Thyroid gland (tissue), 4 donors: ENCODE measurements at regions not wholly inside any gene's neighbourhood (a gene's known extent, or its start where the extent isn't known, plus 50 kb on each side); places are given as distances from the start of the nearest gene placed in this dataset.

ENCODE experiments used
- DNase-seq, 2 donors: peaks; one replicate each; pipeline ENCODE4 v3.0.0-alpha.2; 2019
- H3K27ac ChIP-seq, 3 donors: fragments of 200-600 bp; sonication (generic); 1 replicate in 2 of 3; 2 replicates in 1 of 3; pipeline ENCODE4 v1.5.1; 2016 to 2019; ENCODE audit warnings: mild to moderate bottlenecking in 1 of 3, moderate library complexity in 1 of 3
- H3K27me3 ChIP-seq: fragments of 200-600 bp; sonication (generic); one replicate; pipeline ENCODE4 v1.5.1; 2019
- H3K36me3 ChIP-seq, 2 donors: fragments of 200-600 bp; sonication (generic); one replicate each; pipeline ENCODE4 v1.5.1; 2016 to 2019
- H3K4me1 ChIP-seq, 2 donors: fragments of 200-600 bp; sonication (generic); one replicate each; pipeline ENCODE4 v1.5.1; 2017 to 2019
- H3K4me3 ChIP-seq, 3 donors: fragments of 200-600 bp; sonication (generic); replicated peaks in 1 of 3; 1 replicate in 2 of 3; 2 replicates in 1 of 3; pipeline ENCODE4 v1.5.1; 2016; ENCODE audit warnings: mild to moderate bottlenecking in 1 of 3
- H3K9me3 ChIP-seq: fragments of 200-600 bp; sonication (generic); one replicate; pipeline ENCODE4 v1.5.1; 2017
- CTCF ChIP-seq, 6 experiments: fragments of 200-600 bp in 3 of 6; fragments of 450-650 bp in 3 of 6; sonication (generic) in 3 of 6; IDR thresholded peaks; one replicate each; pipeline ENCODE4 v1.5.1; 2016 to 2019; ENCODE audit warnings: antibody characterized with exemption in 6 of 6, mild to moderate bottlenecking in 2 of 6, inconsistent platforms in 1 of 6, moderate library complexity in 1 of 6
- POLR2A ChIP-seq, 2 donors: fragments of 450-650 bp; IDR thresholded peaks; one replicate each; pipeline ENCODE4 v1.6.1; 2017; ENCODE audit warnings: antibody characterized with exemption in 2 of 2, mild to moderate bottlenecking in 2 of 2, moderate library complexity in 1 of 2
- WGBS, 2 donors: methylation state at CpG; one replicate each; pipeline ENCODE4 v1.1.5; 2017; 5-methylcytosine and 5-hydroxymethylcytosine counted together
- intact Hi-C: fragments of 100-400 bp; cut with DNase I; formaldehyde crosslinking; loops from one replicate; pipeline ENCODE4 v1.15.1; 2023

GRCh38 chr2:137837830-137838229, 126.4 kb upstream of the HNMT start:
- WGBS, 2 donors = 30 to 39% methylated on average over 4 of the region's 4 CpGs
- no peaks in the 10 kb centered on the region for H3K4me1 ChIP-seq
- H3K4me3 ChIP-seq = no peak overlapping the region
- DNase-seq = no peak
- H3K9me3 ChIP-seq = no peaks in the 10 kb centered on the region
- intact Hi-C loops = loop anchor here (5.0 kb wide), 1 partner anchor 1416 kb away; no protein-coding TSS in a partner anchor
- no peaks in the 10 kb centered on the region for H3K27me3 ChIP-seq
- H3K36me3 ChIP-seq = no peaks in the 10 kb centered on the region
- H3K27ac ChIP-seq = no peak overlapping the region
- TF ChIP-seq CTCF (IDR thresholded peaks at IDR 0.05) = no peak
- TF ChIP-seq POLR2A (IDR thresholded peaks at IDR 0.05) = no peak

- intact Hi-C loops = loop anchor here (5.0 kb wide), 1 partner anchor 1416 kb away; no protein-coding TSS in a partner anchor
- Histone ChIP-seq H3K4me1 (no peaks in the 10 kb centered on the region), H3K36me3 (no peaks in the 10 kb centered on the region), H3K4me3 (no peak overlapping the region), H3K9me3 (no peaks in the 10 kb centered on the region), H3K27me3 (no peaks in the 10 kb centered on the region), H3K27ac (no peak overlapping the region)
- 33 to 38% methylated on average over 8 of the region's 8 CpGs for WGBS, 2 donors
- DNase-seq = no peak
- TF ChIP-seq POLR2A (IDR thresholded peaks at IDR 0.05) (no peak), CTCF (IDR thresholded peaks at IDR 0.05) (peak in 4 of 6 experiments; percentile 61 to 75 (median 64))
These were observed 125.8 kb upstream of the HNMT start for GRCh38 chr2:137838255-137839092.

DNA sequence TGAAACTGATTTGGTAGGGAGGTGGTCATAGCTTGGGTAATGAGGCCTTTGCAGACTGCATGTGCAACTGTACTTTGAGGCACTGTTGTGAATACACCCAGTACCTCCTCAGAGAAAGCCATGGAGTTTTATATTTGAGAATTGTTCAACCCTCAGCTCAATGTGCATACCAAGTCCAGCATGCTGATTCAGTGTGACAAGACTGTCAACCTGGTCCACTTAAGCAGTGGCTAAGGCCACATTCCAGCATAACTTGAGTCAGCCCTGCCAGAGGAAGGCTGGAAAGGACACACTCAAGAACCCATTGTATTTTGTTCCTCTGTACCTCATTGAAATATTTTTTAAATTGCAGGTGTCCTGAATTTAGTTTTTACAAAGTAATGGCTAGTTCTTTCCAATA, 121.8 kb upstream of the HNMT start:
- intact Hi-C loops = no loop called here
- Histone ChIP-seq H3K36me3 (no peaks in the 10 kb centered on the region), H3K4me1 (no peaks in the 10 kb centered on the region), H3K27ac (no peak overlapping the region), H3K27me3 (no peaks in the 10 kb centered on the region), H3K4me3 (no peak overlapping the region), H3K9me3 (no peaks in the 10 kb centered on the region)
- no peak for TF ChIP-seq POLR2A (IDR thresholded peaks at IDR 0.05)
- TF ChIP-seq CTCF (IDR thresholded peaks at IDR 0.05) = no peak
- peak in 1 of 2 donors; percentile 13 for DNase-seq

DNA sequence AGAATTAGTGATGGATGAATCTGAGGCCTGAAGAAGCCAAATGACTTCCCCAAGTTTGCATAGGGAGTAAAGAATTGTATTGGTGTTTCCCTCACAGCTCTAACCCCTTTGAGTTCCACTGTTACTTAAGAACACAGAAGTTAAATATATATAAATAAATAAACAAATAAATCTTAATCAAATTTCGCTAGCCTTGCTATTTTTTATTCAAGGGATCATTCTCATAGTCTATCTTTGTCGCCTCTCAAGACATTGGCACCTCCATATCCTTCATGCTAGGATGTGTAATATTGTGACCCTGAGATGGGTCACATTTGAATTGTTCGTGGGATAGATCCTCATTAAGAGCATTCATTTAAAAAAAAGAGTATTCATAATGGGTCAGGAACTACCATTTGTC, 121.3 kb upstream of the HNMT start:
- H3K27me3 ChIP-seq = no peaks in the 10 kb centered on the region
- no peak overlapping the region for H3K27ac ChIP-seq
- 76 to 86% methylated on average over 3 of the region's 3 CpGs for WGBS, 2 donors
- intact Hi-C loops = no loop called here
- DNase-seq = no peak
- TF ChIP-seq POLR2A (IDR thresholded peaks at IDR 0.05) = no peak
- no peak for TF ChIP-seq CTCF (IDR thresholded peaks at IDR 0.05)
- no peaks in the 10 kb centered on the region for H3K36me3 ChIP-seq
- no peaks in the 10 kb centered on the region for H3K4me1 ChIP-seq
- H3K9me3 ChIP-seq = no peaks in the 10 kb centered on the region
- H3K4me3 ChIP-seq = no peak overlapping the region

GRCh38 chr2:137845422-137845821, 118.9 kb upstream of the HNMT start:
- DNase-seq = no peak
- Histone ChIP-seq H3K27ac (no peak overlapping the region), H3K4me1 (no peaks in the 10 kb centered on the region), H3K4me3 (no peak overlapping the region), H3K27me3 (no peaks in the 10 kb centered on the region), H3K36me3 (no peaks in the 10 kb centered on the region), H3K9me3 (no peaks in the 10 kb centered on the region)
- TF ChIP-seq POLR2A (IDR thresholded peaks at IDR 0.05) = no peak
- intact Hi-C loops = no loop called here
